ENCODE measurements at regions not wholly inside any gene's neighbourhood (a gene's known extent, or its start where the extent isn't known, plus 50 kb on each side); places are given as distances from the start of the nearest gene placed in this dataset.
"Not testable (repeated sequence)": the region's sequence is repeated elsewhere in the genome, so short reads cannot be mapped to it uniquely, and the experiment has no call there.

DNA sequence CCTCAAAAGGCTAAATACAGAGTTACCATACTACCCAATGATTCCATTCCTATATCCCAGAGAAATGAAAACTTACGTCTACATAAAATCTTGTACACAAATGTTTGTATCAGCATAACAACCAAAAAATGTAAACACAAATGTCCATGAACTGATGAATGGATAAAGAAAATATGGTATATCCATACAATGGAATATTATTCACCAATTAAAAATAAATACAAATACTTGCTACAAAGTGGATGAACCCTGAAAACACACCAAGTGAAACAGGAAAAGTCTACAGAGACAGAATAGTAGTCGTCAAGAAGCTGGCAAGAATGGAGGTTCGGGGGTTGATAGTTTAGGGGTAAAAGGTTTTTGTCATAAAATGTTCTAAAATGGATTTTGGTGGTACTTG is 54.0 kb upstream of the ANKRD28 start:
- DNase-seq (ENCODE audit: low read depth): no peak

DNA sequence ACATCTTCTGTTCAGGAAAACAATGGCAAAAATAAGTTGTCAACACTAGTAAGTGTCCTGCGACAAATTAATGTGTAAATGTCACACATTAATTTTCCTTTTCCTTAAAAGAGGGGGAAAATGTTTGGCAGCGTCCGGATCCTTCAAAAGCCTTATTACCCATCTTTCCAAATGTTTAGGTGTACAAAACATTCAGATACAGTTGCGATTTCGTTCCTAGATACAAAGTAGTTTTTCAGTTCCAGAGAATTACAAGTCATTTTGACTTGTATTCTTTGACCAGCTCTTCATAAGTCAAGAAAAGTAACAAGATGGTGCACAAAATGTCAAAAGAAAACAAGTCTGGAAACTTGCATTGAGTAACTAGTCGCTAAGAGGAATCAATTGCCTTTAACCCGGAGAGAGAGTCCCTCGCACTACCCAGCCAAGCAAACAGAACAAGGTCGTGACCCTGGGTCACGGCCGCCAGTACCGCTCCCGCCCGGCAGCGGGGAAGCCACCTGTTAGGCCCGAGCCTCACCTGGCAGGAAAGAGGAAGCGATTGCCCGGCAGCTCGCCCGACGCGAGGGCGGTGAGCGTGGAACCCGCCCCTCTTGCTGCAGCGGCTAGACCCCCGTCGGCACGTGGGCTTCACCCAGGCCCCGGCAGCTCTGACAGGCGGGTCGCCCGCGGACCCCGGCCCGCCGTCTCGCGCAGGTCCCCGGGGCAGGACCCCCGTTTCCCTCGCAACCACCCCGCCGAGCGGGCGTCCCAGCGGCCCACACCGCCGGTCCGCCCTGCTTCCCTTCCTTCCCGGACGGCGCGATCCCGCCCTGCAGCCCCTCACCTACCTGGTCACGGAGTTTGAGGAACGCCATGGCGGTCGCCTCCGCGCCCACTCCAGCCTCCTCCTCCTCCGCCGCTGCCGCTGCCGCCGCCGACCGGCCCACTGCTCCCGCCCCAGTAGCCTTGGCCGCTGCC is 61.0 kb upstream of the ANKRD28 start:
- peak; percentile 9 for DNase-seq (ENCODE audit: low read depth)

DNA sequence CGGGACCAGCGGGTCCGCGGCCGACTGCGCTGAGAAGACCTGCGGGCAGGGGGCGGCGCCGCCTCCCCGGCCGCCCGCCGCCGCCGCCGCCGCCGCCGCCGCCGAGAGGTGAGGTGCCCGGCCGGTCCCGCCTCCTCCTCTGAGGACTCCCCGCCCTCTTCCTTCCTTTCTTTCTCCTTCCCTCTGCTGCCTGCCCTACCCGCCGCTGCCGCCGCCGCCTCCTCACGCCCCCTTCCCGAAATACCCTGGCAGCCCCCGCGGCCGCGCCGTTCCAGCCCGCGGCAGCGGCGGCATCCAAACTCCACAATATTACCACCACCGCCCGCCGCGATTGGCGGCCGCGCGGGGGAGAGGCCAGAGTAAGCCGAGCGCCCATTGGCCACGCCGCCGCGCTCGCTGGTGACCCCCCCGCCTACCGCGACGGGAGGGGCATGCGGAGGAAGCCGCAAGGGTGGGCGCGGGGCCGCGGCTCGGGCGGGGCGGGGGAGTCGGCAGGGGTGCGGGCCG is 61.8 kb upstream of the ANKRD28 start:
- DNase-seq (ENCODE audit: low read depth): peak; percentile 84

DNA sequence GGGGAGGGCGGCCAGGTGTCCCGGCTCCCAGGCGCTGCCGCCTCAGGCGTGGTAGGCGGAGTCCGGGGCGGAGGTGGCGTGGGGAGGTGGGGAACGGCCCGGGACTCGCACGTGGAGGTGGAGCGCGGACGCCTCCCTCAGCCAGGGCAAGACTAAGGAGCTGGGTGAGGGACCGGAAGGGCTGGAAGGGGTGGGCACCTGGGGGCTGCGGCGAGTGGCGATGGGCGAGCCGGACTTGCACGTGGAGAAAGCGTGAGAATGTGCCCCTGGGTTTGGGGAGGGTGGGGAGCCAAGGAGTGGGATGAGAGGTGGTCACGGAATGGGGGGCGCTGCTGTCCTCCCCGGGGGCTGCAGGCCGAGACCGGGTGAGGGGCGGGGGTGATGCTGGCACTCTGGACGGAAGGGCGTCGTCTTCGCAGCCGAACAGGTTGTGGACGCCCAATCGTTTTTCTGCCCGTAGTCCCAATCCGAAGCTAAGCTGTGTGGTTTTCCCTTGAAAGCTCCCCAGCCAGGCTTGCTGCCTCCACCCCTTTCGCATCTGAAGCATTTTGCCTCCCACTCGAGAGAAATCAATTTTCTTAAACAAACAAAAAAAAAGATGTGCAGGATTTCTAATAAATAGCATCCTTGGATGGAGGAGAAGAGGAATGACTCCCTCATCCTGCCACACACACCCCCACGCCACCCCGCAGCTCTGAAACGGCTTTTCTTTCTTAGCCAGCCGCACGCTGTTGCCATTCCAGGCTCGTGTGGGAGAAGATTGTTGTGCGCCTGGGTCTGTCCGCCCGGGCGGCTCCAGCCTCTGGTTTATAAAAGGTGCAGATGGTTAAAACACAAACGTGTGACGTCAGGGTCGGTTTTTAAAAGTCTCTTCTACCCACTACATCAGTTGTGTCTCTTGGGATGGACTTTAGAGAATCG is 62.5 kb upstream of the ANKRD28 start:
- DNase-seq (ENCODE audit: low read depth): peak; percentile 62

DNA sequence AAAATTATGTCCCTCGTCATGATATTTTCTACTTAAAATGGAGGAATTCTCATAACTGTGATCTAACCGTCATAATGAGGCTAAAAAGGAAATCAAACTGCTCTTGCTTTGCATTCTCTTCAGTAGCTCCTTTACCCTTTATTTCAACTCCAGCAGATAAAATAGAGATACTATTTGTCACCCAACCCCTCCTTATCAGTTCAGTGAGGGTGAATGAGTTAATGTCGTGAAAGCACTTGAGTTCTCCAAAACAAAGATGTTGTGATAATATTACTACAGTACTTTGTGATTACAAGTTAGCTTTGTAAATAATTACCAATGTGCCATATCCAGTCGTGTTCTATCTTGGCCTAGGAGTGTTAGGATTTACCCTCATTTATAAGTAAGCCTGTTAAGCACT is 63.4 kb upstream of the ANKRD28 start:
- no peak for DNase-seq (ENCODE audit: low read depth)

DNA sequence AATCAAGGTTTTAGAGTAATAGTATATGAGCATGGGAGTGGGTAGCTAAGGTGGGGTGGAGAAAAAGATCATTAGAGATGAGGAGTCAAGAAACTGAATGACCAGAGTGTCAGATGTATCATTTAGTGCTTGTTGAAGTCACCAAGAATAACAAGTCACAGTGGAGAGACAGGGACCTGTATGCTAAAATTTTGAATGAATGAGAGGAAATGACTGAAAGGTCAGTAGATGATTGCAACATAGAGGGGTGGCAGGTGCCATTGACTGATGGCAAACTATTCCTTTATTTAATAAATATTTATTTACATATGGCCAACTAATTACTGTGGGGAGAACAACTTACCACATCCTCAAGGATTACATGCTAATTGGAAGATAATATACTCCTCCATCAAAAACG is 75.0 kb upstream of the ANKRD28 start:
- no peak for DNase-seq (ENCODE audit: low read depth)

DNA sequence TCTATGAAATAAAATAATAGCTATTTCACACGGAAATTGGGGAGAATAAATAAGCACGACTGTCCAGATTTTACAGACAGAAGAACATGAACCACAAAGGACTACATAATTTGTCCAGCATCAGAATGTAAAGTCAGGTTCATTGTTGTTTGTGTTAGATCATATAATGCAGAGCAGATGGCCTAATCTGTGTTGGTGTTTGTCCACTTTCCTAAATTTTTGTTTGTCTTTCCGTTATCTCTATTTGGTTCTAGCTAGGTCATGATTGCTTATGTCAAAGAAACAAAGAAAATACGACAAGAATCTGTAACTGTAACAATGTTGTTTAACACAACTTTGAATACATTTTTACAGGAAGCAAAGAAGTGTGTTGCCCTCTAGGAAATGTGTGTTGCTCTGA is 75.6 kb upstream of the ANKRD28 start:
- DNase-seq (ENCODE audit: low read depth): no peak

DNA sequence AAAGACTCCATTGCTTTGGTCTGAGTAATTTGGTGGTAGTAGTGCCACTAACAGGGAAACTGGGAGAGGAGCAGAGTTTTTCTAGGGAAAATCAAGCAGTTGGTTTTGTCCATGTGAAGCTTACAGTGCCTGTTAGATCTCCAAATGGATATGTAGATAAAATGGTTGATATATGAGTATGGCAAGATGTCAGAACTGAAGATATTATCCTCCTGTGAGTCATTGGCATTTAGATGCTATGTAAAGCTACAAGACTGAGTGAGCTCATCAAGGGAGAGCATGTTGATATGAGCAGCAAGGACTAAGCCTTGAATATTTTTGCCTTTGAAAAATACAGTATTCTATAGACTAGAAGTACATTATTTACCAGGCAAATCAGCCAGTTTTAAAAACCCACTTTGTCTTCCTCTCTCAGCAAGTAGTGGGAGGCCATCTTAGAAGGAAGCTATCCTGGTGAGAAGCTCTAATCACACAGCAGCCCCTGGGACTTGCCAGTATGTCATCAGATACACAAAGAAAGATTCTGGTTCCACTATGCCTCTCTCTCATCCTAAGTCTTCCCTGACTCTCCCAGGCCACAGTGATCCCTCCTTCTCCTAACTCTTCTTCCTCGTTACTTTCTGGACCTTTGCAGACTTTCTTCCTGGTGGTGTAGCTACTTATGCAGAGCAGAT is 77.4 kb upstream of the ANKRD28 start:
- peak; percentile 32 for DNase-seq (ENCODE audit: low read depth)

DNA sequence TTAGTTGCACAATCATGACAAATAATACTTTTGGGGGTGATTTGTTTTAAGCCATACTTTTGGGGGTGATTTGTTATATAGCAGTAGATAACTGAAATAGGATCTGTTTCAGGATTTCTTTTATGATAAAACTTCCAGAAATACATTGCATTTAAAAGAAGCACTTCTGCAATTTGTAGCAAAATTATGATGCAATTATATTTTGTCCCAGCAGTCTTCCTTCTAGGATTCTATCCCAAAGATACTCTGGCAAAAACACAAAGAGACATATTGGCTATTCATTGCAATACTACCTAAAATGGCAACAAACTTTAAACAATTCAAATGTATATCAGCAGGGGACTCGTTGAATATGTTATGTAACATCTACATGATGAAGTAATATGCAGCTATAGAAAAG is 78.9 kb upstream of the ANKRD28 start:
- DNase-seq (ENCODE audit: low read depth): no peak

DNA sequence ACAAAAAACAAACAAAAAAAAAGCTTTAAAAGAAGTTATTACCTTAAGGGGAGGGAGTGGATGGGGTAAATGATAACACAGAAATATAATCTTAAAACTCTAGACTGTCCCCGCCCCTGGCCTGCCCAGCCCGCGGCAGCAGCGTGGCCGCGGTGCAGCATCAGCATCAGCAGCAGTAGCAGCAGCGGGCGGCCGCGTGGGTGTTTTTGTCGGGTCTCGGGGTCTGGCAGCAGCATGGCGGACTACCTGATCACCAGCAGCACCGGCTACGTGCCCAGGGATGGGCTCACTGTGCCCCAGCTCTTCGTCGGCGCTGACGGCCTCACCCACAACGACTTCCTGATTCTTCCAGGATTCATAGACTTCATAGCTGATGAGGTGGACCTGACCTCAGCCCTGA is 80.0 kb upstream of the ANKRD28 start:
- DNase-seq (ENCODE audit: low read depth): no peak

DNA sequence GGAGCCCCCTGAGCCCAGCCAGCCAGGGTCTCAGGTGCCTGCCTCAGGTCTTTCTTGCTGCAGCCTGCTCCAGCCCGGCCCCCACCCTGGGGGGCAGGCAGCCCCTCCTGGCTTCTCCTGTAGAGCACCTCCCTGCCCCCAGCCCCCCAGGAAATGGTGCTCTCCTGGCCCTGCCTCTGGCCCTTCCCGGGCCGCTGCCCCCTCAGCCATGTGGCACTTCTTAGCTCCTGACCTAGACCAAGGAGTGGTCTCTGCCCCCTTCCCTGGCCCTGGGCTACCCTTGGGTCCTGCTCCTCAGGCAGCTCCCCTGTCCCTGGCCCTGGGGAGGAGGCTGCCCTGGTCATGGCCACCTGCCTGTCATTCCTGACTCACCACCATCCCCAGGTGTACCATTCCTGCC is 82.0 kb upstream of the ANKRD28 start:
- not testable (repeated sequence) for DNase-seq (ENCODE audit: low read depth)

DNA sequence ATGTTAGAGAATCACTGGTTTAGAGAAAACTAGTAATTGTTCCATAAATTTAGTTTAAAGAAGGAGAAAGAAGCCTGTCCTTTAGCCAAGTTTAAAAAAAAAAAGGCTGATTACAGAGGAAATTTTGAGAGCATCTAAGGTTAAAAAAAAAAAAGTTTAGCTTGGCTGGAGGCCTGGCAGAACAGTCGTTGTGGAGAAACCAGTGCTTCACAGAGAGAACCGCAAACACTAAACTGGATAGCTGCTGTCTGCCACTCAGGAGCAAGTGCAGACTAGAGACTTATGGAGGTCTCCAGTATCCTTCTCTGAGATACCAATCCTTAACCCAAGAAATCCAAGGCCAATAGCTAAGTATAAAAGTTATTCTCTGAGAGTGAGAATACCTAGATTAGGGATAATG is 84.8 kb upstream of the ANKRD28 start:
- no peak for DNase-seq (ENCODE audit: low read depth)

DNA sequence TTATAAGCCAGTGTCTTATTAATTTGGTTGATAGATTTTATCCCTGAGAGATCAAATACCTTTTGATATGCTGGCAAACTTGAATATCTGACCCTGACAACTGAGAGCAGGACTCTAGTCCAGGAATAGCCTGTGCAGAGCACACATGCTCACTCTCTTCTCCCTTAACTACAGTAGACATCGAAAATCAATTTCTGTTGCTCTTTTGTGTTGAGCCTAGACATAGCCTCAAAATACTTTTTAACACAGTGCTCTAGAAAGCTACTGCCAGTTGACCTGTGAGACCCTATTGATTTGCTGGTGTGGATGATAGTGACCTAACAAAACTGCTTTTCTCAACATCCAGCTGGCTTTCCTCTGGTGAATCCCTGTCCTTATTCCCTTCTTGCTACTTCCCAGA is 86.4 kb upstream of the ANKRD28 start:
- DNase-seq (ENCODE audit: low read depth): no peak

DNA sequence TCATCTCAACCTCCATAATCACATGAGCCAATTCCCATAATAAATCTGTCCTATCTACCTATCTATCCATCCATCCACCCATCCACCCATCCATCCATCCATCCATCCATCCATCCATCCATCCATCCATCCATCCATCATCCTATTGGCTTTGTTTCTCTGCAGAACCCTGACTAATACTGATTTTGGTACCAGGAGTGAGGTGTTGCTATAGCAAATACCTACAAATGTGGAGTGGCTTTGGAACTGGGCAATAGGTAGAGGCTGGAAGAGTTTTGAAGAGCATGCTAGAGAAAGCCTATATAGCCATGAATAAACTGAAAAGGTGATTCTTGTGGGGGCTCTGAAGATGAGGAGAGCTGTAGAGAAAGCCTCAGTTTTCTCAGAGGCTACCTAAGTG is 88.7 kb upstream of the ANKRD28 start:
- no peak for DNase-seq (ENCODE audit: low read depth)

DNA sequence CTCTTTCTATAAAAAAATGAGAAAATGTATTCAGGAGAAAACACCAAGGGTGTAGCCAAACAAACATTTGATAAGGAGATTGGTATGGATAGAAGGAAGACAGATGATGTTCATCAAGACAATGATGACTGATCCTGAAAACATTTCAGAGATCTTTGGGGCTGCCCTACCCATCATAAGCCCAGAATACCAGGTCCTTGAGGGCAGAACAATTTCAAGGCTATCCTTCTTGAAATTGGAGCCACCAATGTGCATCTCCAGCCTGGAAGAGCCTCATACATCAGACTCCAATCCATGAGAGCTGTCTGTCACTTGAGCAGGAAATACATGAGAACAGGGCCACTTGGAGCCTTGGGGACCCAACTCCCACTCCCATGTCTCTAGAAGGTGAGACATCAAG is 89.5 kb upstream of the ANKRD28 start:
- no peak for DNase-seq (ENCODE audit: low read depth)

DNA sequence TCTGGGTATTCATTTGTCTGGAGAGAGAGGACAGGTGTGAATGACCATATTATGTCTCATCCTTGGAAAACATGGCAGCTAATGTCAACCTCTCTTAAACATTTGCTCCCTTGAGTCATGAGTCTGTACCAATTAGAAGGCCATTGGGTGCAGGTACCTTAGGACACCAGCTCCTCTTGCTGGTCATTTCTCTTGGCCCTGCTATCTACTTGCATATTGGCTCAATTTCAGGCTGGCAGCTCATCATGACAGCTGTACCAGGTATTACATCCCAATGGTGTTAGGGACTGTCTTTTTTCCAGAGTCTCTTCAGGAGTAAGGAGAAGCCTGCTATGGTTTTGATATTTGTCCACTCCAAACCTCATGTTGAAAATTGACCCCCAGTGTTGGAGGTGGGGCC is 92.2 kb upstream of the ANKRD28 start:
- no peak for DNase-seq (ENCODE audit: low read depth)

DNA sequence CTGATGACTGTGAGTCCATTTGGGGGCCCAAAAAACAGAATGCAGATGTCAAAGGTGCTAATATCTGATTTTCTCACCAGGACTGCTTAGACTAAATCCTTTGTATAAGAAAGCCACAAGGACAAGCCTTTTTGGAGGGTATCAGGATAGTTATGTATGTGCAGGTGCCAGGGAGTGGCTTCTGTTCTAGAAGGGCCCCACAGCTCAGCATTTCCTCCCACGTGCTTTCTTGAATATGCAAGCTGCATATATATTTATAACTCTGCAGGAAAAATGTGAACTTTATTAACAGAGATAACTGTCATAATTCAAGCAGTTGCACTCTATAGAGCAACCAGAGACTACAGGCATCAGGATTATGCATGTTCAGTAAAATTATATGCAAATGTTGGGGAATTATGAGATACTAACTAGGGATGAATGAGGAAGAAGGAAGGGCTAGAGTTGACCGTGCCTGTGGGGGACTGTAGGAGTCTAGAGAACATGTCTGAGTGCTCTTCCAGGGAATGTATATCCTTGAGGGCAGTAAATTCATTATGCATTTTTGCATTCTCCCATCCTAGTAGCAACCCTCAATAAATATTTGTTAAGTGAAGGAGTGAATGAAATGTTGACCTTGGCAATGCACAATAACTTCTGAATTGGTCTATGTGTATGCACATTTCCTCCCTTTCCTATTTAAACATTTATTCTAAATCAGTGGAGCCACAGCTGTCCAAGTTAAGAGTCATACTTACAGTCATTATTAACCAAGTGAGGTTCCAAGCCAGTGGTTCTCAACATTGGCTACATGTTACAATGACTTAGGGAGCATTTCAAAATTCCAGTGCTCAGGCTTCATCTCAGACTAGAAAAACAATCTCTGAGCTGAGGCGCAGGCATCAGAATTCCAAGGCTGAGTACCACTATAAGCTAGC is 94.8 kb upstream of the ANKRD28 start:
- DNase-seq (ENCODE audit: low read depth): no peak

DNA sequence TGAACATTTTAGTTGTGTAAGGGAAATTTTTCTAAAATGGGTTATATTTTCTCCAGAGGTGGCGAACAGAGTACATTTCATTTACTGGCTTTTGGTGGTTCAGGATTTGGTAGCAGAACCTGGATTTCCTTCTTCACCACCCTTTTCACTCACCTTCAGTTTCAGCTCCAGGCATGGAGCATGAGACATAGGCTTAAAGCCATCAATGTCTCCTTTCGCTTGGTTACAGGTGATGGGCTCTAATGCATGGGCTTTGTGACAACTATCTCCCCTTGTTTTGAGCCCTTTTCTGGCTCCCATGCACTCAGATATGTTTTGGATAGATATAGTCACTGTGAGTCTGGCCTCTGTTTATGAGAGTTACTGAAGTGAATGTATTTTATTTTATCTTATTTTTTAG is 96.6 kb upstream of the ANKRD28 start:
- DNase-seq (ENCODE audit: low read depth): no peak

DNA sequence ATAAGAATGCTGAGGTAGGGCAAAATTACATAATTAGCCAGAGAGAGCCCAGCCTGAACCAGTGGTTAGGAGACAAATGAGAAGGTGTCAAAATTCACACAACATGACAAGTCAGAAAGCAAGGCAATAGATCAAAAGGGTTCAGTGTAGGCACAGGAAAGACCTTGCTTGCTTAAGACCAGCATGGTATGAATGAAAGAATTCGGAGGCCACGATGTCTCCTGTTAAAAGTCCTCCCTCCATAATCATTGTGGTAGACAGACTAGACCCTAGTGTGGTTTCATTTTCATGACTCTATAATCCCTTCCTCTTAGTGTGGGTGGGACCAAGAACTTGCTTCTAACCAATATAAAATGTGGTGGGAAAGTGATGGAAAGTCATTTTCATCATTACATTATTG is 98.7 kb upstream of the ANKRD28 start:
- no peak for DNase-seq (ENCODE audit: low read depth)

DNA sequence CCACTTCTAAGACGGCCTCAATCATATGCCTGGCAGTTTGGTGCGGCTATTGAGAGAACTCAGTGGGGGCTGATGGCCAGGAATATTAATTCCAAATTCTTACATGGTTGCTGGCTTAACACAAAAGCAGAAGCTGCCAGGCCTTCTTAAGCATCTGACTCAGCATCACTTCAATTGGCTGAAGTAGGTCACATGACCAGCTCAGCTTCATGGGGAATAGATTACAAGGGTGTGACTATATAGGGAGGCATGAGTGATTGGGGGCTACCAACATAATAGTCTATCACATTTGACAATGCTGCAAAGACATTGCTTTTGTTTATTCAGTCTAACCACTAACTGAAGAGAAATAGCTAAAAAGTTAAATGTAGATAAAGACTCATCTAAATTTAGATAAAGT is 101.6 kb upstream of the ANKRD28 start:
- peak; percentile 50 for DNase-seq (ENCODE audit: low read depth)

DNA sequence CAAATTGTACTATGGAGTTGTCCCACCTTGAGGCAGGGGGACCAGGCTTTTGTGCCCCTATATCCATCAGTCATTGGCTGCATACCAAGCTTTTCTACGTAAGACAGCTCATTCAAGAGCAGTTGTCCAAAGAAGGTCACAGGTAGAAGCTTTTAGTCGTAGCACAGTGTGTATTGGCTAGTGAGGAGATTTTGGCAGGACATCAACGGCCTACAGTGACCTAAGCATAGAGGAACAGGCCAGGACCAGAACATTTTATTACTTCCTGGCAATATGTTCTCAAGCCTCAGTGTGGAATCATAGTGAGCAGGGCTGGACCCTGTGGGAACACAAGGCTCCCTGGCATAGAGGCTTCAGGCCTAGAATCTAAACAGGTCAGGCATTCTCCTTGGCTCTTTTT is 105.4 kb upstream of the ANKRD28 start:
- DNase-seq (ENCODE audit: low read depth): no peak

Measured in RPMI7951 (cell line).